Adrenal gland (tissue), 5 donors: ENCODE measurements at regions not wholly inside any gene's neighbourhood (a gene's known extent, or its start where the extent isn't known, plus 50 kb on each side); places are given as distances from the start of the nearest gene placed in this dataset.

Source experiments
- POLR2A ChIP-seq, 2 donors: fragments of 450-650 bp; IDR thresholded peaks; one replicate each; pipeline ENCODE4 v1.6.1; 2017; ENCODE audit warnings: antibody characterized with exemption in 2 of 2, mild to moderate bottlenecking in 2 of 2, moderate library complexity in 1 of 2
- TF ChIP-seq, protein P1 (sequence below), 6 experiments: fragments of 450-650 bp in 4 of 6; fragments of 200-600 bp in 2 of 6; sonication (generic) in 1 of 6; IDR thresholded peaks; 1 replicate in 5 of 6; 2 replicates in 1 of 6; pipeline versions ENCODE4 v1.5.1 to v1.8.0; 2016 to 2021; ENCODE audit warnings: antibody characterized with exemption in 6 of 6, mild to moderate bottlenecking in 2 of 6, moderate library complexity in 1 of 6
- donor health status: DM: no; HTN: no; CAD: no.

DNA sequence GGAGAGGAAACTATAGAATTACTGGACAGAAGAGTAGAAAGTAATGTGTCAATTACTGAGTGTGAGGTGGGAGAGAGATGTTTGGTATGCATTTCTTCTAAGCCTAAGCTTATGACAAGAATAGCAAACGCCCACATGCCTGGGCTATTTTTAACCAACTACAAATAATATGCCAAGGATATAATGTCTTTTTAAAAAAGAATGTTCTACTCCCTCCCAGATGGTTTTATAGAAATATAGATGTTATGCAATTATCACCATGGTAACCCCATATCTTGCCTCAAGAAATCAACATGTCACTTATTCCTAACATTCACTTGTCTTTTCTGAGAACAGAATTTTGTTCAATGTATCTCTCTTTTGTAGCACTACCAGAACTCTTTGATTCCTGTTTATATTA lies 996.7 kb upstream of the CHORDC1 start:
- TF ChIP-seq, protein P1, sequence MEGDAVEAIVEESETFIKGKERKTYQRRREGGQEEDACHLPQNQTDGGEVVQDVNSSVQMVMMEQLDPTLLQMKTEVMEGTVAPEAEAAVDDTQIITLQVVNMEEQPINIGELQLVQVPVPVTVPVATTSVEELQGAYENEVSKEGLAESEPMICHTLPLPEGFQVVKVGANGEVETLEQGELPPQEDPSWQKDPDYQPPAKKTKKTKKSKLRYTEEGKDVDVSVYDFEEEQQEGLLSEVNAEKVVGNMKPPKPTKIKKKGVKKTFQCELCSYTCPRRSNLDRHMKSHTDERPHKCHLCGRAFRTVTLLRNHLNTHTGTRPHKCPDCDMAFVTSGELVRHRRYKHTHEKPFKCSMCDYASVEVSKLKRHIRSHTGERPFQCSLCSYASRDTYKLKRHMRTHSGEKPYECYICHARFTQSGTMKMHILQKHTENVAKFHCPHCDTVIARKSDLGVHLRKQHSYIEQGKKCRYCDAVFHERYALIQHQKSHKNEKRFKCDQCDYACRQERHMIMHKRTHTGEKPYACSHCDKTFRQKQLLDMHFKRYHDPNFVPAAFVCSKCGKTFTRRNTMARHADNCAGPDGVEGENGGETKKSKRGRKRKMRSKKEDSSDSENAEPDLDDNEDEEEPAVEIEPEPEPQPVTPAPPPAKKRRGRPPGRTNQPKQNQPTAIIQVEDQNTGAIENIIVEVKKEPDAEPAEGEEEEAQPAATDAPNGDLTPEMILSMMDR (IDR thresholded peaks at IDR 0.05): no peak
- no peak for TF ChIP-seq POLR2A (IDR thresholded peaks at IDR 0.05)
